GM23248 (cell line): ENCODE measurements at regions not wholly inside any gene's neighbourhood (a gene's known extent, or its start where the extent isn't known, plus 50 kb on each side); places are given as distances from the start of the nearest gene placed in this dataset.
A peak's percentile ranks its signal among the peaks of the same experiment; 100 is the strongest.

Experiments
- DNase-seq: peaks from one replicate; pipeline ENCODE4 v3.0.0-alpha.2; 2015
- H2AFZ ChIP-seq: fragments of 200-600 bp; sonication (generic); 2 replicates; pipeline ENCODE4 v1.6.1; 2016; ENCODE audit warnings: antibody characterized with exemption
- H3F3A ChIP-seq: fragments of 200-600 bp; sonication (generic); 2 replicates; pipeline ENCODE4 v1.6.1; 2016; ENCODE audit warnings: mild to moderate bottlenecking, antibody characterized with exemption, mixed run types; ENCODE audit not compliant: insufficient read depth
- H3K27ac ChIP-seq: fragments of 200-600 bp; sonication (generic); 2 replicates; pipeline ENCODE4 v1.5.1; 2016; ENCODE audit warnings: mild to moderate bottlenecking
- H3K27me3 ChIP-seq: fragments of 200-600 bp; sonication (generic); replicated peaks from 2 replicates; pipeline ENCODE4 v1.6.1; 2016; ENCODE audit warnings: mild to moderate bottlenecking; ENCODE audit not compliant: insufficient read depth
- H3K36me3 ChIP-seq: fragments of 200-600 bp; sonication (generic); 2 replicates; pipeline ENCODE4 v1.6.1; 2016; ENCODE audit warnings: low read depth, mild to moderate bottlenecking
- H3K4me1 ChIP-seq: fragments of 200-600 bp; sonication (generic); 2 replicates; pipeline ENCODE4 v1.6.1; 2016; ENCODE audit warnings: mild to moderate bottlenecking; ENCODE audit not compliant: insufficient read depth
- H3K4me2 ChIP-seq: fragments of 200-600 bp; sonication (generic); one replicate; pipeline ENCODE4 v1.6.1; 2016; ENCODE audit warnings: mild to moderate bottlenecking; ENCODE audit not compliant: unreplicated experiment
- H3K4me3 ChIP-seq: fragments of 200-600 bp; sonication (generic); 2 replicates; pipeline ENCODE4 v1.5.1; 2016; ENCODE audit warnings: mild to moderate bottlenecking
- H3K79me2 ChIP-seq: fragments of 200-600 bp; sonication (generic); 2 replicates; pipeline ENCODE4 v1.6.1; 2016; ENCODE audit warnings: mild to moderate bottlenecking; ENCODE audit not compliant: insufficient read depth
- H3K9ac ChIP-seq: fragments of 200-600 bp; sonication (generic); 2 replicates; pipeline ENCODE4 v1.6.1; 2016; ENCODE audit warnings: mild to moderate bottlenecking
- H3K9me2 ChIP-seq: fragments of 200-600 bp; sonication (generic); 2 replicates; pipeline ENCODE4 v1.6.1; 2016; ENCODE audit warnings: mixed run types, mild to moderate bottlenecking, moderate library complexity; ENCODE audit not compliant: insufficient read depth
- H3K9me3 ChIP-seq: fragments of 200-600 bp; sonication (generic); one replicate; pipeline ENCODE4 v1.6.1; 2017; ENCODE audit warnings: low read depth
- H4K20me1 ChIP-seq: fragments of 200-600 bp; sonication (generic); 2 replicates; pipeline ENCODE4 v1.6.0; 2016; ENCODE audit not compliant: insufficient read depth
- EZH2 ChIP-seq: fragments of 200-600 bp; sonication (generic); IDR thresholded peaks from 2 replicates; pipeline ENCODE4 v1.6.1; 2018; ENCODE audit warnings: antibody characterized with exemption, mild to moderate bottlenecking; ENCODE audit not compliant: insufficient read depth, poor library complexity, severe bottlenecking
- EZH2phosphoT487 ChIP-seq: fragments of 200-600 bp; sonication (generic); IDR thresholded peaks from 2 replicates; pipeline ENCODE4 v1.6.1; 2018; ENCODE audit warnings: antibody characterized with exemption, moderate library complexity, mild to moderate bottlenecking, low read depth; ENCODE audit not compliant: insufficient read depth
- WGBS, 2 experiments: methylation state at CpG; one replicate each; pipeline ENCODE4 v1.1.6; 2015 to 2017; ENCODE audit warnings: low lambda C conversion rate in 2 of 2, low coverage in 1 of 2; ENCODE audit errors: missing lambda C conversion rate in 2 of 2; 5-methylcytosine and 5-hydroxymethylcytosine counted together
- in situ Hi-C: fragments of 300-500 bp; cut with MboI; formaldehyde crosslinking; loops from 2 replicates; pipeline ENCODE4 v1.15.0; 2020

GRCh38 chr1:190904091-190904695 lies 426.5 kb upstream of the BRINP3 start:
- Histone ChIP-seq H2AFZ (no peak overlapping the region), H3K36me3 (no peaks in the 10 kb centered on the region), H3K27me3 (no peaks in the 10 kb centered on the region), H3K79me2 (no peaks in the 10 kb centered on the region), H3K4me2 (no peak overlapping the region), H3K9ac (no peak overlapping the region), H4K20me1 (no peaks in the 10 kb centered on the region), H3F3A (no peaks in the 10 kb centered on the region), H3K27ac (no peak overlapping the region), H3K9me2 (no peaks in the 10 kb centered on the region), H3K4me3 (no peak overlapping the region), H3K4me1 (no peaks in the 10 kb centered on the region), H3K9me3 (no peaks in the 10 kb centered on the region)
- no peak for DNase-seq
- WGBS, 2 experiments: 18 to 30% methylated on average over 2 of the region's 2 CpGs
- TF ChIP-seq EZH2: no peak
- TF ChIP-seq EZH2phosphoT487: no peak
- in situ Hi-C loops: no loop called here

GRCh38 chr1:190906206-190906725 lies 428.6 kb upstream of the BRINP3 start:
- H3K4me3 ChIP-seq: no peak overlapping the region
- no peaks in the 10 kb centered on the region for H4K20me1 ChIP-seq
- H3K79me2 ChIP-seq: no peaks in the 10 kb centered on the region
- no peaks in the 10 kb centered on the region for H3K9me3 ChIP-seq
- no peak for DNase-seq
- no peak overlapping the region for H3K27ac ChIP-seq
- no peak overlapping the region for H2AFZ ChIP-seq
- no peaks in the 10 kb centered on the region for H3K4me1 ChIP-seq
- no peak for TF ChIP-seq EZH2
- no peak for TF ChIP-seq EZH2phosphoT487
- H3K27me3 ChIP-seq: no peaks in the 10 kb centered on the region
- H3K9ac ChIP-seq: no peak overlapping the region
- WGBS, 2 experiments: 4 to 5% methylated on average over 1 of the region's 1 CpG
- in situ Hi-C loops: no loop called here
- no peaks in the 10 kb centered on the region for H3F3A ChIP-seq
- no peaks in the 10 kb centered on the region for H3K9me2 ChIP-seq
- no peaks in the 10 kb centered on the region for H3K36me3 ChIP-seq
- H3K4me2 ChIP-seq: no peak overlapping the region

- WGBS, 2 experiments: 36 to 52% methylated on average over 1 of the region's 1 CpG
- Histone ChIP-seq H3K9me3 (no peaks in the 10 kb centered on the region), H3K9ac (no peak overlapping the region), H2AFZ (no peak overlapping the region), H3K36me3 (no peaks in the 10 kb centered on the region), H3K27ac (no peak overlapping the region), H3K9me2 (no peaks in the 10 kb centered on the region), H3F3A (no peaks in the 10 kb centered on the region), H3K27me3 (no peaks in the 10 kb centered on the region), H4K20me1 (no peaks in the 10 kb centered on the region), H3K4me3 (no peak overlapping the region), H3K4me2 (no peak overlapping the region), H3K79me2 (no peaks in the 10 kb centered on the region), H3K4me1 (no peaks in the 10 kb centered on the region)
- in situ Hi-C loops: no loop called here
- no peak for DNase-seq
- no peak for TF ChIP-seq EZH2phosphoT487
- no peak for TF ChIP-seq EZH2
These were observed 430.6 kb upstream of the BRINP3 start for GRCh38 chr1:190908246-190908645.

- H3K79me2 ChIP-seq: no peaks in the 10 kb centered on the region
- no peak overlapping the region for H3K4me3 ChIP-seq
- TF ChIP-seq EZH2phosphoT487 (no peak), EZH2 (no peak)
- H4K20me1 ChIP-seq: no peaks in the 10 kb centered on the region
- H3K27me3 ChIP-seq: no peaks in the 10 kb centered on the region
- H3F3A ChIP-seq: no peaks in the 10 kb centered on the region
- no peaks in the 10 kb centered on the region for H3K9me2 ChIP-seq
- no peak overlapping the region for H3K4me2 ChIP-seq
- no peak overlapping the region for H2AFZ ChIP-seq
- no peaks in the 10 kb centered on the region for H3K4me1 ChIP-seq
- H3K9me3 ChIP-seq: no peaks in the 10 kb centered on the region
- no peaks in the 10 kb centered on the region for H3K36me3 ChIP-seq
- no peak overlapping the region for H3K9ac ChIP-seq
- in situ Hi-C loops: no loop called here
- H3K27ac ChIP-seq: no peak overlapping the region
- DNase-seq: peak; percentile 0
These were observed 431.0 kb upstream of the BRINP3 start for GRCh38 chr1:190908691-190909090.

- H3K9me3 ChIP-seq: no peaks in the 10 kb centered on the region
- no peaks in the 10 kb centered on the region for H3F3A ChIP-seq
- H3K9ac ChIP-seq: no peak overlapping the region
- no peaks in the 10 kb centered on the region for H3K9me2 ChIP-seq
- H4K20me1 ChIP-seq: no peaks in the 10 kb centered on the region
- H3K27me3 ChIP-seq: no peaks in the 10 kb centered on the region
- H3K4me3 ChIP-seq: no peak overlapping the region
- H3K36me3 ChIP-seq: no peaks in the 10 kb centered on the region
- in situ Hi-C loops: no loop called here
- DNase-seq: no peak
- H3K79me2 ChIP-seq: no peaks in the 10 kb centered on the region
- no peaks in the 10 kb centered on the region for H3K4me1 ChIP-seq
- 5 to 6% methylated on average over 1 of the region's 1 CpG for WGBS, 2 experiments
- H3K27ac ChIP-seq: no peak overlapping the region
- no peak for TF ChIP-seq EZH2phosphoT487
- no peak for TF ChIP-seq EZH2
- H2AFZ ChIP-seq: no peak overlapping the region
- no peak overlapping the region for H3K4me2 ChIP-seq
These were observed 458.3 kb upstream of the BRINP3 start for GRCh38 chr1:190935925-190936324.
